ENCODE measurements at regions not wholly inside any gene's neighbourhood (a gene's known extent, or its start where the extent isn't known, plus 50 kb on each side); places are given as distances from the start of the nearest gene placed in this dataset.

DNA sequence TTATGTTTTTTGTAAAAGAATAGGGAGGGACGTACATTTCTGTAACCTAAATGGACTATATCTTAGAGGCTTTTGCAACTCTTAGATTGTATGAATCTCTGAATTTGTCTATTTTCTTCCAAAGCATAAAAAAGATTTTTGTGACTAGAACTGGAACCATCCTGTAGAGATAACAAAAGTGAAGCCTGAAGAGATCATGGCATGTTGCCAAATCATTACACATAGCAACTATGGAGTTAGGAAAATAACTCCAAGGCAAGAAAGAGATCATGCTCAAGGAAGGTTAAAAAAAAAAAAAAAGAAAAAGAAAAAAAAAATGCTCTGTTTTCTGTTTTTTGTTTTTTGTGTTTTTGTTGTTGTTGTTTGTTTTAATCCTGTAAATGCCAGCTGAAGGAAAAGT lies 567.7 kb upstream of the ZWINT start:
- no peak for DNase-seq

DNA sequence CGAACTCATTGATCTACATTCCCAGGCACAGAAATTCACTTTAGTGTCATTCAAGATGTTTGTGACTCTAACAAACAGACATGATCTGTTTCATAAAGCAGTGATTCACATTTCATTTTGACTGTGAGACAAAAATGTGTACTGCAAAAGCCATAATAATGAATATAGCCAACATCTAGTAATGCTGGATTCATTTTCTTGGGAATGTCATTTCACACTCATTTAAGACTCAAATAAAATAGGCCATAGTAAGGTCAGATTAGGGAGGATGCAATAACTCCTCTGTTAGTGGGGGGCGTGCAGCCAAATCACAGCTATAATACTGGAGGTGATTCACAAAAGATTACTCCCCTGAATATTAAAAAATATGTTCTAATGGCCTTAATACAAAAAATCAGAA lies 566.6 kb upstream of the ZWINT start:
- no peak for DNase-seq

DNA sequence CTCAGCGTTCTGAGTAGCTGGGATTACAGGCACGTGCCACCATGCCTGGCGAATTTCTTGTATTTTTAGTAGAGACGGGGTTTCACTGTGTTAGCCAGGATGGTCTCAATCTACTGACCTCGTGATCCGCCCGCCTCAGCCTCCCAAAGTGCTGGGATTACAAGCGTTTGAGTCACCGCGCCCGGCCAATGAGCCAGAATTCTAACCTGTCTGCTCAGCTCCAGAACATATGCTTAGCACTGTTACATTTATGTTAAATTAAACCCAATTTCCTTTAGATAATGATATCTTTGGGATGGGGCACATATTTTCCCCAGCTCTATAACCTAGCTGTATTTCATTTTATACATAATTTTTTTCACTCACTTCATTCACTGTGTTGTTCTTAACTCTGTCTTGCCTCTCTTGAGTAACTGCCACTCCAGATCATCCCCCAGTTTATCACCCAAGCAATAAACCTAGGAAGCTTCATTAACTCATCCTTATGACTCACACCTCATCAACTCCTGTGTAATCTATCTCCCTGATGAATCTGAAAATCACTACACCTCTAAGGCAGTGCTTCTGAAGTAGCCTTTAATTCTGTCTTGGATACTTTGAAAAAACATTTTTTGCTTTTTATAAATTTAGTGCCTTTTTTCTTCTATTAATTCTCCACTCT lies 559.7 kb upstream of the ZWINT start:
- DNase-seq = no peak

DNA sequence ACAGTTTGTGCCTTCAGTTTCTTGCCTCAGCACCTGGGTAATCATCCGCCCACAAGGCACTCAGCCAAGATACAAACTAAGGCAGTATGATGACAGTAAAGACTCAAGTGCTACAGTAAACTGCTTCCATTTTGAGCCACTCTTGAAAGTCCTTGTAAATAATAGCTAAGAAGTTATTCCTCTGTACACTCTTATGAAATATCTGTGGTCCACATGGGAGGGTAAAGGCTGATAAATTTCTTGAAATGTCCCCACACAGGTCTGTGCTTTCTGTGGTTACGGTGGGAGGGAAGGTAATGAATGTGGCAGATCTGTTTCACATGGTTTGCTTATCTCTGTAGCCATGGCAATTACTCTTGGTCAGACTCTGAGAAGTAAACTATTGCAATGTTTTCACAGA lies 551.0 kb upstream of the ZWINT start:
- DNase-seq = no peak

DNA sequence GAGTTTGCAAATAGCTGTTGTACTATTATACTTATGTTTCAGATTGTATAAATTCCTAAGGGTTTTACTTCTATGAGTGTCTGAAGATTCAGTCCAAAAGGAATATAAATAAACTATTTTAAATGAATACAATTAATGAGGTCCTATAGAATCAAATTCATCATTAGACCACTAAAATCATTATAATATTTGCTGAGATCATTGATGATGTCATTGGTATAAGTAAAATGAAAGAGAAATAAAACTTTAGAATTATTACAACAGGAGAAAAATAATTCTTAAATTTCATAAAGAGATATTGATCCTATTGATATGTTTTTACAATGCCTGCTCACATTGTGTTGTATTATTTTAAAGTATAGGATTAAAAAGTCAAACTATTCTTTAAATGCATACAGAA lies 544.0 kb upstream of the ZWINT start:
- DNase-seq = no peak

DNA sequence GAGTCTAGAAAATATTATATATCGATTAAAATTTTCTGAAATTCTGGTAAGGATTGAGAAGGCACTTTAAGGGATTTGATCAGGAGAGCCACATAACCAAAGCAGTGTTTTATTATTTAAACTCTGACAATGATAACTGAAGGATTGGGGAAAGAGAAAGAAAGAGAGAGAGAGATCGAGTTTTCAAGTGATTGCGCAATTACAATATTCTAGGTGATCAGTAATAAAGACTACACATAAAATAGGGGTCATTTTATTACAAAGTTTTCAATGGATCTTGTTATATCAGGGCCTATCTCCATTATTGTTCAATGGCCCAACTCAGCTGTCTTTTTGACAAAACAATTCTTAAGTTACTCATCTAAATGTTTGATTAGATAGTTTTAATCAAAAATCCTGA lies 541.5 kb upstream of the ZWINT start:
- no peak for DNase-seq

DNA sequence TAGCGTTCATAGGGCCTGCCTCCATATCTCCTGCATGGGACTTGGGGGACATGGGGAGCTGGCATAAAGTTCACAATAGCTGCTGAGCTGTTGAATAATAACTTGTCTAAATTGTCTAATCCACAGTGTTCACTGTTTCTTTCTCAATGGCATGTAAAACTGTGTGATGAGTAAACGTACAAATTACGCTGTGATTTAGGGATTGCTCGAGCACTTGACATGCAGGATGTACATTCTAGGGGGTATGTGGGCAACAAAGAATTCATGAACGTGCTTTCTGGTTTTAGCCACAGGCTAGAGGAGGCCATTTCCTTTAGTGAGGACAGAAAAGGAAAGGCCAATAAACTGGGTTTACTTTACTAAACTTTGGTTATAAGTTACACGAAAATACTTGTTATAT lies 534.2 kb upstream of the ZWINT start:
- DNase-seq = no peak

DNA sequence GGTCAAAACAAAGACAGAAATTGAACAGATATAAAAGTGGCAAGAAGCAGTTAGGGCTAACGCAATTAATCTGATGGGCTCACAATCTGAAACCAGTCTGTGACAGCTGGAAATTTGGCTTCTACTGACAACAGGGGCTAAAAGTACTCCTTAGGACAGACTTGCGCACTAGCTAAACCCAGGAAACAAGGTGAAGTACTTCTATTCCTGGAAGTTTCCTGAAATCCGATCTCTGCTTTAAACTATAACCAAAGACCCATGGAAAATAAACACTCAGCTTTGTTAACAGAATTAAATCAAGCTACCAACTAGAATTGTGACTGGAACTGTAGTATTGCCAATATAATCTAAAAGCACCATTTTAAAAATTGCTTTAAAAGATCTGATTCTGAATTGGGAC lies 520.2 kb upstream of the ZWINT start:
- no peak for DNase-seq

DNA sequence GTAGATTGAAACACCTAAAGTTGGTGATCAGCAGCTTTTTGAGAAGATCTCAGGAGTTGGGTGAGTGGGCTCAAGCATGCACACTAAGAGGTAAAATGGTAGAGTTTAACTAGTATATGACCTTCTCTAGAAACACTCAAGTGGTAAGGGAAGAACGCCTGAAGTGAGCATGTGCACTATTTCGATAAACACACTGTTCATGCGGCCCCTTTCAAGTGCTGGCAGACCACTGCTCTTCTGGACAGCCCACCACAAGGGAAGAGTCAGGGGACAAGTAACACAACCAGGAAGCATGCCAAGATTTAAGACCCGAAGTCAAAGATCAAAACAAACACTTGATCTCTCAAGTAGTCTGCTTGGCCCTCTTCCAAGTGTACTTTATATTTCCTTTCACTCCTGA lies 519.5 kb upstream of the ZWINT start:
- no peak for DNase-seq

DNA sequence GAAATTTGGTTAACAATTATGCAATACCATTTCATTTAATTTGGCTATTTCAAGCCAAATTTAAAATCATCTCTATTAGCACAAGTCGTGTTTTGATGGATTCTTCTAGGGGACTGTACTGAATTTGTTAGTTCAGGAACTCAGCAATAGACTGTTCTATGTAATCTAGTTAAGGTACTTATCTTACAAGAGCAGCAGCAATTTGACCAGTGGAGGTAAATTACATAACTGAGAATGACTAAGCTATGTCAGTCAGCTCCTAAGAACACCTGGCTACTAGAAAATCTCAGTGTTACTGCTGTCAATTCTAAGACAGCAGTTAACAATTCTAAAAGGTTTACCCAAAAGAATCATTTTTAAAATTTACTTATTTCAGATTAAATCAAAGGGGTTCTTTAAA lies 513.9 kb upstream of the ZWINT start:
- DNase-seq = no peak

DNA sequence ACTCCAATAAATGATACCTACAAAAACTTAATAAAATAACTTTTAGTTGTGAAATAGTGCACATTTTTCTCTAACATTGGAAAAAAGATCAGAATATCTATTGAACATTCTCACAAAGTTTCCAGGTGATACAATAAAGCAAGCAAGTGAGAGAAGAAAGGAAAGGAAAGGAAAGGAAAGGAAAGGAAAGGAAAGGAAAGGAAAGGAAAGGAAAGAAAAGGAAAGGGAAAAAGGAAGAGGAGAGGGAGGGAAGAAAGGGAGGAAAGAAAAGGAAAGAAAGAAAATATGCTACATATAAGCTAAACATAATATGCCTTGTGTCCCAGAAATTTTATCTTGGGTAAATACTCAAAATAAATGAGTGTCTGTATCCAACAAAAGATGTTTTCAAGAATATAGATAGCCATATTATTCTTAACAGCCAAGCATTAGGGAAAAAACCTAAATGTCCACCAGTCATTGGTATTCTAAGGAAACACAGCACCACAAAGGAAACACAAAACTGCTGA lies 510.2 kb upstream of the ZWINT start:
- no peak for DNase-seq

DNA sequence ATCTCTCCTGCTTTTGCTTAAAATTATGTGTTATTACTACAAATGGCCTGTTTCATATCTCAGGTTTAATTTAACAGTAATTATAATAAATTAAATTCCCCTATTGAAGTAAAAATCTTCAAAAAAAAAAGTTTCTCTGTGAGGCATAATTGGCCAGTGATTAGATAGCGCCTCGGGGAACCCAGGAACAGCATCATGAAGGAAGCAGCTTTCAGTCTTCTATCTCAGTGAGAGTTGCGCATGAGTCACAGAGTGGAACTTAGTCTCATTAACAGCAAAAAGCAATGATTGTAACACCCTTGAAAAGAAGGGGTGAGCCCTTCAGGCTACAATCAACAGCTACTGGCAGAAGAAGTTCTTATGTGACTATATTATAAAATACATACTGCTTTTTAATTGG lies 506.2 kb upstream of the ZWINT start:
- DNase-seq = no peak

DNA sequence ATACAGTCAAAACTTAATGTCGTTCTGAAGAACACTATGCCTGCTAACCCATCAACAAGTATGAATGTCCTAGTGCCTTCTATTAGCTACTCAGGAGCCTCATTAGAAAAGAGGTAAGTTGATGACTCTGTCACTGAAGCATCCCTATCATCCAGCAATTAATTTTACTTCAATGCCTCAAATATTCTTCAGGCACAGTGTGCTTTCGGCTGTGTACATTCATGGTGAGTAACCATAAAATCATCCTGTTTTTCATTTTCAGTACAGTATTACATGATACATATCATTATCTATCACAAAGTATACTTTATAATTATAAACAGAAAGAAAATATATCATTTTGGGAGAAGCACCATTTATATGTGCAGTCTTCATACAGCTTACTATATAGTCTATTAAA lies 495.5 kb upstream of the ZWINT start:
- no peak for DNase-seq

DNA sequence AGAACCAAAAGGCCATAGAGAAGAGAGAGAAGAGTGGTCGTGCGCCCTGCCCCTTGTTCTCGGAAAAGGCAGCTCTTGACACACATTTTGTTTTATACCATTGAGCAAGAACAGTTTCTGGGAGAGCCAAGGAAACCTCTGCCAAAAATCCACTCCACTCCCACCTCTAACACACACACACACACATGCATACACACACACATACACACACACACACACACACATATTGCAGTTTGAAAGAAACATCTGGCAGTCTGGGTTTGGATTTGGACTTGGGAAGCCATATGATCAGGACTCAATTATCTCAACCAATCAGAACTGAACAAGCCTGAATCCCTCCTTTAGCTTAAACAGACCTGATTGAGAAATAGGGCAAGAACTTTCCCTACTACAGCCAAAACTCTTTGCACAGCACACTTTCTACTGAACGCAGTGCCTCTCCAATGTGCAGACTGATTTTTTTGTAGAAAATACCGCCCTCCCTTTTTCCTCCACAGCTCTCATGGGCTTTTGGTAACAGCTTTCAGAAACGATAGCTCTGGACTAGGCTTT lies 484.0 kb upstream of the ZWINT start:
- DNase-seq = no peak

DNA sequence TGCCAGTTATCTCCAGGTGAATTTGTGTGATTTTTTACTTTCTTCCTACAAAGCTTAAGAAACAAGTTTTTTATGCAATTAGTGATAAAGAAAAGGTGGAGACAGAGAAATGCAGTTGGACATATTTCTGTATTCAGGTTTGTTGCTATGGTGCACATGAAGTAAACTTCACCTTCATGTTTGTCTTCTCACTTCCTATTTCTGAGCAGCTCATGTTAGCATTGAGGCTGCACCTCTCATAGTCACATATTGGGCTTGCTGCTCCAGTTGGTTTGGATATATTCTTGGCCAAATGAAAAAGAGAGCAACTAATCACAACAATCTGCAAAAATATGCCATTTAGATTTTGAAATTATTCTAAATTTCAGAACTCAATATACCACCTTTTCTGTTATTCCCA lies 475.6 kb upstream of the ZWINT start:
- DNase-seq = no peak

DNA sequence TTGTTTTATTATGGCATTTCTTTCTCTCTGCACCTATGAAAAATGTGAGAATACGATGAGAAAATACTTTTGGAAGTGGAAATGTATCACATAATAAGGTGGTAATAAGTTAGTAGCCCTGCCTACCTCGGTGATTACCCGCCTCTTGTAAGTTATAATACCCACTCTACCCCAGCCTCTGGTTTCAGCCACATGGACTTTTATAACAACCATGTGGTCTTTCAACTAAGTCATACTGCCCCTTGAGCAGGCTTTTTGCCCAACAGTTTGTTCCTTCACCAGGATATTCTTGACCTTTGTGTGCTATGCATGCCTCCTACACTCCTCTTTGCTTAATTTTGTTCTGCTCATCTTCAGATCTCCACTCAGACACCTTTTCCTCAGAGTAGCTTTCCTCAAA lies 470.6 kb upstream of the ZWINT start:
- no peak for DNase-seq

DNA sequence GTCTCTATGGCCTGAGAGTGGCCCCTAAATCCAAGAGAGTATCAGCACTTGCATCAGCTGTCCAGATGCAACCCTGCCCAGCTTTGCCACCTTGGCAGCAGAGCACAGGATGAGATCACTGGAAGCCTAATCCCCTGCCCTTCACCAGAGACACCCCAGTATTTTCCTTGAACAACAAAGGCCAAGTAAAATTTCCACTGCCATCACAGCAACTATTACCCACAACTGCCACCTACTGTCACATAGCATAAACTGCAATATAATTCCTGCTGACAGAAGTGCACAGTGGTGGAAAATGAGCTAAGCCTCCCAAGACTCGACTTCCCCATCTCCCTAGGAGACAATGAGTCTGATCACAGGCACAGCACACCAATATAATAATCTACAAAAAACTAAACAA lies 462.8 kb upstream of the ZWINT start:
- peak; percentile 6 for DNase-seq

DNA sequence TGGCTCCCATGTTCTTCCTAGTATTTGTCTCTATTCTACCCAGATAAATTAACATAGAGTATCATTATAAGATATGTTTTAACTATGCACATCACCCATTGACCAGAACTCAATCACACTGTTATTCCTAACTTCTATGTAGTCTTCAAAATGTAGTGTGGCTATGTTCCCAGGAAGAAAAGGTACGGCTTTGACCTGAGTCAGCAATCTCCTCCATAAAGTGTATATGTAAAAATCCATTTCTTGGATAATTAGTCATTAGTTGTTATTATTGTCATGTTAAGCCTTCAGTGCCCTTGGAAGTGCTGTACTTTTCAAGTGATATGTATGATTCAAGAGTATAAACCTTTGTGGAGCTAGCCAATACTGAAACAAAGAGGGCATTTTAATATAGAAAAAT lies 444.0 kb upstream of the ZWINT start:
- no peak for DNase-seq

DNA sequence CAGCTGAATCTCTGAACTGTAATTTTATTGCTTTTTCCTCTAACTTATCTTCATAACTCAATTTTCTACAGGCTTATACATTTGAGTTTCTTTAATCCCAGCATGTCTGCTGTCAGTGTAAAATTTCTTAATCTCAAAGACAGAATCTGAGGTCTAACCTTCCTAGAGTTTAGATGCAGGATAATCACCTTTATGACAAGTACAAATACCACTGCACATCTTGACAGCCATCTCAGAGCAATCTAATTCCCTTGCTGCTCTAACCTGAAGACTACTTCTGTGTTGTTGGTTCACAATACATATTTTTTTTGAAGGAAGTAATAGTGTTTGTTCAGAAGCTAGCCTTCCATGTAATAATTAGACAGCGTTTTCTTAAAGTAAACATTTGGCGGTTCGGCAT lies 424.2 kb upstream of the ZWINT start:
- DNase-seq = no peak

DNA sequence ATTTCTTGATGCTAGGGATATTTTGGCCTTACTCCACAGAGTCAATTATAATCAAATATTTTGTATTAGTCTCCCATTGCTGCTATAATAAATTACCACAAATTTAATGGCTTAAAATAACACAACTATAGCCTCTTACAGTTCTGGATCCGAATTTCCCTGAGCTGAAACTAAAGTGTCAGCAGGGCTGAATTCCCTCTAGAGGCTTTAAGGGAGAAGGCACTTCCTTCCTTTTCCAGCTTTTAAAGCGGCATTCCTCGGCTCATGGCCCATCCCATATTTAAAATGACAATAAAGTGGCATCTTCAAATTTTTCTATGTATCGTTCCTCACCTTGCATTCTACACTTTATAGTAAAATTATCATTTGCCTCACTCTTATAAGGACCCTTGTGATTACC lies 421.4 kb upstream of the ZWINT start:
- DNase-seq = no peak

DNA sequence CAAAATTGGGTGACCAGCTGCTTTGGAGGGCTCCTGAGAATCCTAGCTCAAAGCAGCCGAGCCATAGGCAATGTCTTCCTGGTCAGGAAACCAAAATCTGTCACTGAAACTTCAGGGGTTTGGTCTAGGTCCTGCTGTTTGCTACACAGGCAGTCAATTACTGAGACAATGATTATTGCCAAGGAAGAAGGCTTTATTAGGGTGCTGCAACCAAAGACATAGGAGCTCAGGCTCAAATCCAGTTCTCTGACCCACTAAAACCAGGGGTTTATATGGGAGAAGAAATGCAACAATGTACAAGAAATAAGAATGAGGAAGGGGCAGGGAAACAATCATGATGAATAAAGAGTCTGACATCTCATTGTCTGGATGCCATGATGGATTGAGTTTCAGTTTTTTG lies 410.3 kb upstream of the ZWINT start:
- DNase-seq = no peak

DNA sequence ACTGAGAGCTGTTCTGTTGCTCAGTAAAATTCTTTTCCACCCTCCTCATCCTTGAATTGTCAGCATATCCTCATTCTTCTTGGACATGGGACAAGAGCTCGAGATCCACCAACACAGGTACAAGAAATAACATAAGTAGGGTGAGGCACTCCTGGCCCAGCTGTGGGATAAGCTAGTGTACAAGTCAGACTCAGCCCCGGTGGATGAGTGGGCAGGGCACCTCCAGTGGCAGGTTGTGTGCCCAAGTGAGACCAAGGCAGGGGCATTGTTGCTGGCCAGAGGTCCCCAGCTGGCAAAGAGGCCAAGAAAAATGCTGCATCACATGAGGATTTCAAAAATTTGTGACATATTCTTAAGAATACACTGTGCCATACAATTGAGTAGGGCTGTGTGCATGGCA lies 402.0 kb upstream of the ZWINT start:
- DNase-seq = no peak

DNA sequence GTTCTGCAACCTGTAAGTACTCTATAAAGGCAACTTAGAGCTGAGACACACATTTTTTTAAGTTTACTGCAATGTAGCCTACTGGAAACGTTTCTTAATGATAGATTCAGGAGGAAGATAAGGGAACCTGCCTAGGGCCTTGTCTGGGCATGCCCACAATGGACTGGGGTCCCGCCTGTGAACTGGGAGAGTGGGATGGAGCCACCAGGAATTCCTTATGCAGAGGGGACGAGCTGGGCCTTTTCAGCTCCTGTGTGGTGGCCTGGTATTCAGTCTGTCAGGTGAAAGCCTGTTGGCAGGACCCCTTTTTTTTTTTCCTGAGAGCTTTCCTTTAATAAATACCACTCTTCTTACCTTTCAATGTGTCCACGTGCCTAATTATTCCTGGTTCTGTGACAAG lies 384.4 kb upstream of the ZWINT start:
- no peak for DNase-seq

DNA sequence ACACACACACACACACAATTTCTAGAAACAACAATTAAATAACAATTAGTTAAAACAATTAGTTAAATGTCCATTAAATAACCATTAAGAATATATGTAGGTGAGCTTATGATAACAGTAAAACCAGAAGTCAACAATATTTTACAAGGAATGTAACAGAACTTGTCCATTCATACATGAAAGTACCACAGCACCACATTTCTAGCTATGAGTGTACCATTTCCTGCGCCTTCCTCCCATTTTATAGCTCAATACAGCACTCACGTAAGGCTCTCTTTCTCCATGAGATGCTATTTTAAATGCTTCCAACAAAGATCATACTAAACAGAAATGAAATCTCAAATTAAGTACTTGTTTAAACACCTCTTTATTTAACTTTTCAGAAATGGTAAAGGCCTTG lies 367.3 kb upstream of the ZWINT start:
- no peak for DNase-seq

DNA sequence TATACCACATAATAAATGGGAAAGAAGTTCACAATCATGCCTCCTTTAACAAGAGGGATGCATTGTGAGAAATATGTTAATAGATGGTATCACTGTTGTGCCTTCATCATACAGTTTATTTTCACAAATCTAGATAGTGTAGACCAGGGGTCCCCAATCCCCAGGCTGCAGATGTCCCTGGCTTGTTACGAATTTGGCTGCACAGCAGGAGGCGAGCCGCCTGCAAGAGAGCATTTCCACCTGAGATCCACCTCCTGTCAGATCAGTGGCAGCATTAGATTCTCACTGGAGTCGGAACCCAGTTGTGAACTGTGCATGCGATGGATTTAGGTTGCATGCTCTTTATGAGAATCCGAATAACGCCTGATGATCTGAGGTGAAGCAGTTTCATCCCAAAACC lies 361.9 kb upstream of the ZWINT start:
- no peak for DNase-seq

Data from hematopoietic multipotent progenitor cell treated with erythropoietin and hydrocortisone succinate and interleukin-3 and kit ligand, for 8 days (in vitro differentiated cells).